ENCODE measurements at regions not wholly inside any gene's neighbourhood (a gene's known extent, or its start where the extent isn't known, plus 50 kb on each side); places are given as distances from the start of the nearest gene placed in this dataset.
"Not testable (repeated sequence)": the region's sequence is repeated elsewhere in the genome, so short reads cannot be mapped to it uniquely, and the experiment has no call there.

GRCh38 chr12:64552510-64552909 is 57.8 kb upstream of the RASSF3 start:
- not testable (repeated sequence) for DNase-seq (ENCODE audit: low read depth)

GRCh38 chr12:64553689-64554088 is 56.6 kb upstream of the RASSF3 start:
- not testable (repeated sequence) for DNase-seq (ENCODE audit: low read depth)

- no peak for DNase-seq (ENCODE audit: low read depth)
Observed at GRCh38 chr12:64556231-64556630, 54.1 kb upstream of the RASSF3 start.

GRCh38 chr12:64558754-64559153 is 51.5 kb upstream of the RASSF3 start:
- no peak for DNase-seq (ENCODE audit: low read depth)

GRCh38 chr12:64560396-64561301 is 49.6 kb upstream of the RASSF3 start:
- peak; percentile 95 for DNase-seq (ENCODE audit: low read depth)

Data from fibroblast of gingiva (primary cell).